SK-N-SH treated with all-trans-retinoic acid at 6 μM for 48 hours (cell line): ENCODE measurements at regions not wholly inside any gene's neighbourhood (a gene's known extent, or its start where the extent isn't known, plus 50 kb on each side); places are given as distances from the start of the nearest gene placed in this dataset.

Source experiments
- ARNTL ChIP-seq: fragments of 450-650 bp; formaldehyde crosslinking; IDR thresholded peaks from 2 replicates; pipeline ENCODE4 v1.5.0; 2020; ENCODE audit warnings: low read depth, mild to moderate bottlenecking, moderate library complexity, borderline replicate concordance
- BACH2 ChIP-seq: fragments of 250-450 bp; sonication (Bioruptor Pico); IDR thresholded peaks from 2 replicates; pipeline ENCODE4 v1.9.0; 2021; ENCODE audit warnings: mild to moderate bottlenecking, borderline replicate concordance
- ESRRG ChIP-seq: fragments of 250-450 bp; sonication (Bioruptor Pico); IDR thresholded peaks from 2 replicates; pipeline ENCODE4 v1.6.1; 2021; ENCODE audit warnings: mild to moderate bottlenecking
- TCF4 ChIP-seq: fragments of 250-450 bp; sonication (Bioruptor Pico); IDR thresholded peaks from 2 replicates; pipeline ENCODE4 v1.8.0; 2021; ENCODE audit warnings: mild to moderate bottlenecking, moderate library complexity, borderline replicate concordance
- ZNF8 ChIP-seq: fragments of 450-650 bp; formaldehyde crosslinking; IDR thresholded peaks from 2 replicates; pipeline ENCODE4 v1.5.0; 2020; ENCODE audit warnings: mild to moderate bottlenecking, moderate library complexity
- TF ChIP-seq, protein P1 (sequence below): fragments of 250-450 bp; sonication (Bioruptor Pico); IDR thresholded peaks from 2 replicates; pipeline ENCODE4 v1.8.0; 2020; ENCODE audit warnings: mild to moderate bottlenecking, moderate library complexity, borderline replicate concordance
- TF ChIP-seq, protein P2 (sequence below): fragments of 250-450 bp; sonication (Bioruptor Pico); IDR thresholded peaks from 2 replicates; pipeline ENCODE4 v1.5.1; 2020; ENCODE audit warnings: low read depth, mild to moderate bottlenecking, moderate library complexity

DNA sequence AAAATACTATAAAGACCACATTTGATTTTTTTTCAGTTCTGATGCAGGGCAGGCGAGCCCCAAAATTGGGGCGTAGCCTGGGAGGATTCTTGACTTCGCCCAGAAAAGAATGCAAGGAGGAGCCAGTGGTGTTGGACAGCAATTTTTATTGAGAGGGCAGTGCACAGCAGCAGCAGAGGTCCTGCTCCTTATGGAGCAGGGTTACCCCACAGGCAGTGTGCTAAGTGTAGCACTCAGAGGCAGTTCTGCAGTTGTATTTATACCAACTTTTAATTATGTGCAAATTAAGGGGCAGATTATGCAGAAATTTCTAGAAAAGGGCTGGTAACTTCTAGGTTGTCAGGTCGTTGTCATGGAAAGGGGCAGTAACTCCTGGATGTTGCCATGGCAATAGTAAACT lies 69.9 kb downstream of the GASK1B start:
- TF ChIP-seq ZNF8 (CRISPR knock-in tag) = no peak
- no peak for TF ChIP-seq ESRRG (CRISPR knock-in tag)
- TF ChIP-seq ARNTL (CRISPR knock-in tag) = no peak
- TF ChIP-seq, protein P1, sequence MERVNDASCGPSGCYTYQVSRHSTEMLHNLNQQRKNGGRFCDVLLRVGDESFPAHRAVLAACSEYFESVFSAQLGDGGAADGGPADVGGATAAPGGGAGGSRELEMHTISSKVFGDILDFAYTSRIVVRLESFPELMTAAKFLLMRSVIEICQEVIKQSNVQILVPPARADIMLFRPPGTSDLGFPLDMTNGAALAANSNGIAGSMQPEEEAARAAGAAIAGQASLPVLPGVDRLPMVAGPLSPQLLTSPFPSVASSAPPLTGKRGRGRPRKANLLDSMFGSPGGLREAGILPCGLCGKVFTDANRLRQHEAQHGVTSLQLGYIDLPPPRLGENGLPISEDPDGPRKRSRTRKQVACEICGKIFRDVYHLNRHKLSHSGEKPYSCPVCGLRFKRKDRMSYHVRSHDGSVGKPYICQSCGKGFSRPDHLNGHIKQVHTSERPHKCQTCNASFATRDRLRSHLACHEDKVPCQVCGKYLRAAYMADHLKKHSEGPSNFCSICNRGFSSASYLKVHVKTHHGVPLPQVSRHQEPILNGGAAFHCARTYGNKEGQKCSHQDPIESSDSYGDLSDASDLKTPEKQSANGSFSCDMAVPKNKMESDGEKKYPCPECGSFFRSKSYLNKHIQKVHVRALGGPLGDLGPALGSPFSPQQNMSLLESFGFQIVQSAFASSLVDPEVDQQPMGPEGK (CRISPR knock-in tag) = no peak
- no peak for TF ChIP-seq BACH2 (CRISPR knock-in tag)
- TF ChIP-seq TCF4 (CRISPR knock-in tag) = no peak
- TF ChIP-seq, protein P2, sequence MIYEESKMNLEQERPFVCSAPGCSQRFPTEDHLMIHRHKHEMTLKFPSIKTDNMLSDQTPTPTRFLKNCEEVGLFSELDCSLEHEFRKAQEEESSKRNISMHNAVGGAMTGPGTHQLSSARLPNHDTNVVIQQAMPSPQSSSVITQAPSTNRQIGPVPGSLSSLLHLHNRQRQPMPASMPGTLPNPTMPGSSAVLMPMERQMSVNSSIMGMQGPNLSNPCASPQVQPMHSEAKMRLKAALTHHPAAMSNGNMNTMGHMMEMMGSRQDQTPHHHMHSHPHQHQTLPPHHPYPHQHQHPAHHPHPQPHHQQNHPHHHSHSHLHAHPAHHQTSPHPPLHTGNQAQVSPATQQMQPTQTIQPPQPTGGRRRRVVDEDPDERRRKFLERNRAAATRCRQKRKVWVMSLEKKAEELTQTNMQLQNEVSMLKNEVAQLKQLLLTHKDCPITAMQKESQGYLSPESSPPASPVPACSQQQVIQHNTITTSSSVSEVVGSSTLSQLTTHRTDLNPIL (CRISPR knock-in tag) = no peak
